Activated naive CD8-positive, alpha-beta T cell treated with anti-CD3 and anti-CD28 coated beads, Interleukin-2, amount 50 U/mL, for 24 hours (primary cell): ENCODE measurements at regions not wholly inside any gene's neighbourhood (a gene's known extent, or its start where the extent isn't known, plus 50 kb on each side); places are given as distances from the start of the nearest gene placed in this dataset.
"Not testable (repeated sequence)": the region's sequence is repeated elsewhere in the genome, so short reads cannot be mapped to it uniquely, and the experiment has no call there.

Experiments used
- ATAC-seq: fragments of 150-1000 bp; cut with Tn5 transposase; one replicate; pipeline ENCODE4 v1.10.0; 2021
- DNase-seq: peaks from one replicate; pipeline ENCODE4 v3.0.0; 2021
- H3K27ac Mint-ChIP-seq: one replicate; pipeline ENCODE4 v1.8.0; 2021; ENCODE audit warnings: mild to moderate bottlenecking, mixed read lengths
- H3K27me3 Mint-ChIP-seq: one replicate; pipeline ENCODE4 v1.8.0; 2021; ENCODE audit warnings: mixed read lengths
- H3K36me3 Mint-ChIP-seq: one replicate; pipeline ENCODE4 v1.8.0; 2021; ENCODE audit warnings: low read depth, mixed read lengths
- H3K4me1 Mint-ChIP-seq: one replicate; pipeline ENCODE4 v1.8.0; 2021; ENCODE audit warnings: mixed read lengths
- H3K4me3 Mint-ChIP-seq: one replicate; pipeline ENCODE4 v1.8.0; 2021; ENCODE audit warnings: mild to moderate bottlenecking, moderate library complexity, mixed read lengths
- H3K9me3 Mint-ChIP-seq: one replicate; pipeline ENCODE4 v1.8.0; 2021; ENCODE audit warnings: mixed read lengths

GRCh38 chr6:12542319-12543115 lies 174.1 kb upstream of the PHACTR1 start:
- not testable (repeated sequence) for H3K36me3 Mint-ChIP-seq, H3K27ac Mint-ChIP-seq, DNase-seq, H3K9me3 Mint-ChIP-seq, H3K4me1 Mint-ChIP-seq, H3K27me3 Mint-ChIP-seq, ATAC-seq, H3K4me3 Mint-ChIP-seq

GRCh38 chr6:12543953-12544352 lies 172.6 kb upstream of the PHACTR1 start:
- Mint-ChIP-seq H3K4me3 (no peak overlapping the region), H3K27me3 (peaks cover 13% of the 10 kb centered on the region), H3K9me3 (peaks cover 9% of the 10 kb centered on the region), H3K27ac (no peak overlapping the region), H3K4me1 (no peaks in the 10 kb centered on the region), H3K36me3 (no peaks in the 10 kb centered on the region)
- DNase-seq = no peak
- no peak for ATAC-seq

GRCh38 chr6:12544821-12545565 lies 171.6 kb upstream of the PHACTR1 start:
- Mint-ChIP-seq H3K4me1 (no peaks in the 10 kb centered on the region), H3K27ac (no peak overlapping the region), H3K9me3 (peaks cover 9% of the 10 kb centered on the region), H3K27me3 (peaks cover 13% of the 10 kb centered on the region), H3K4me3 (no peak overlapping the region), H3K36me3 (no peaks in the 10 kb centered on the region)
- no peak for DNase-seq
- no peak for ATAC-seq

GRCh38 chr6:12545619-12546409 lies 170.8 kb upstream of the PHACTR1 start:
- no peak overlapping the region for H3K27ac Mint-ChIP-seq
- ATAC-seq (no peak), DNase-seq (no peak)

GRCh38 chr6:12546410-12547002 lies 170.1 kb upstream of the PHACTR1 start:
- H3K9me3 Mint-ChIP-seq = peaks cover 9% of the 10 kb centered on the region
- H3K4me3 Mint-ChIP-seq = no peak overlapping the region
- no peaks in the 10 kb centered on the region for H3K4me1 Mint-ChIP-seq
- H3K36me3 Mint-ChIP-seq = no peaks in the 10 kb centered on the region
- DNase-seq (no peak), ATAC-seq (no peak)
- no peak overlapping the region for H3K27ac Mint-ChIP-seq
- H3K27me3 Mint-ChIP-seq = peaks cover 13% of the 10 kb centered on the region

More at GRCh38 chr6:12545619-12546409, 170.8 kb upstream of the PHACTR1 start:
- H3K4me1 Mint-ChIP-seq = no peaks in the 10 kb centered on the region
- H3K9me3 Mint-ChIP-seq = peaks cover 9% of the 10 kb centered on the region
- H3K4me3 Mint-ChIP-seq = no peak overlapping the region
- no peaks in the 10 kb centered on the region for H3K36me3 Mint-ChIP-seq
- peaks cover 13% of the 10 kb centered on the region for H3K27me3 Mint-ChIP-seq

GRCh38 chr6:12548526-12548925 lies 168.0 kb upstream of the PHACTR1 start:
- no peaks in the 10 kb centered on the region for H3K4me1 Mint-ChIP-seq
- H3K9me3 Mint-ChIP-seq = no peaks in the 10 kb centered on the region
- H3K27me3 Mint-ChIP-seq = peaks cover 13% of the 10 kb centered on the region
- no peak for DNase-seq
- H3K4me3 Mint-ChIP-seq = no peak overlapping the region
- H3K27ac Mint-ChIP-seq = no peak overlapping the region
- H3K36me3 Mint-ChIP-seq = no peaks in the 10 kb centered on the region
- no peak for ATAC-seq

GRCh38 chr6:12549445-12549844 lies 167.1 kb upstream of the PHACTR1 start:
- H3K4me3 Mint-ChIP-seq, H3K4me1 Mint-ChIP-seq, H3K27ac Mint-ChIP-seq, H3K9me3 Mint-ChIP-seq, DNase-seq, ATAC-seq, H3K36me3 Mint-ChIP-seq: not testable (repeated sequence)
- peaks cover 13% of the 10 kb centered on the region for H3K27me3 Mint-ChIP-seq

GRCh38 chr6:12554820-12555219 lies 161.7 kb upstream of the PHACTR1 start:
- H3K4me1 Mint-ChIP-seq, ATAC-seq, H3K27ac Mint-ChIP-seq, H3K27me3 Mint-ChIP-seq, H3K9me3 Mint-ChIP-seq, H3K4me3 Mint-ChIP-seq, H3K36me3 Mint-ChIP-seq, DNase-seq: not testable (repeated sequence)

GRCh38 chr6:12555267-12555666 lies 161.3 kb upstream of the PHACTR1 start:
- Mint-ChIP-seq H3K27me3 (peaks cover 5% of the 10 kb centered on the region), H3K4me3 (no peak overlapping the region), H3K9me3 (peaks cover 6% of the 10 kb centered on the region), H3K4me1 (no peaks in the 10 kb centered on the region), H3K36me3 (no peaks in the 10 kb centered on the region), H3K27ac (no peak overlapping the region)
- DNase-seq (no peak), ATAC-seq (no peak)

- DNase-seq = no peak
- H3K27ac Mint-ChIP-seq = no peak overlapping the region
- no peak overlapping the region for H3K4me3 Mint-ChIP-seq
- H3K36me3 Mint-ChIP-seq = no peaks in the 10 kb centered on the region
- peaks cover 10% of the 10 kb centered on the region for H3K9me3 Mint-ChIP-seq
- ATAC-seq = no peak
- H3K27me3 Mint-ChIP-seq = peaks cover 5% of the 10 kb centered on the region
- no peaks in the 10 kb centered on the region for H3K4me1 Mint-ChIP-seq
These were observed 160.8 kb upstream of the PHACTR1 start for GRCh38 chr6:12555781-12556180.

- ATAC-seq = no peak
- H3K36me3 Mint-ChIP-seq = no peaks in the 10 kb centered on the region
- H3K9me3 Mint-ChIP-seq = peaks cover 21% of the 10 kb centered on the region
- H3K4me3 Mint-ChIP-seq = no peak overlapping the region
- DNase-seq = no peak
- no peak overlapping the region for H3K27ac Mint-ChIP-seq
- H3K4me1 Mint-ChIP-seq = no peaks in the 10 kb centered on the region
- peaks cover 8% of the 10 kb centered on the region for H3K27me3 Mint-ChIP-seq
These were observed 158.8 kb upstream of the PHACTR1 start for GRCh38 chr6:12557765-12558164.

GRCh38 chr6:12560315-12560714 lies 156.3 kb upstream of the PHACTR1 start:
- ATAC-seq = no peak
- Mint-ChIP-seq H3K4me1 (no peaks in the 10 kb centered on the region), H3K27me3 (peaks cover 9% of the 10 kb centered on the region), H3K9me3 (peaks cover 21% of the 10 kb centered on the region), H3K36me3 (no peaks in the 10 kb centered on the region), H3K4me3 (no peak overlapping the region), H3K27ac (no peak overlapping the region)
- no peak for DNase-seq

GRCh38 chr6:12566618-12567123 lies 149.9 kb upstream of the PHACTR1 start:
- Mint-ChIP-seq H3K36me3 (no peaks in the 10 kb centered on the region), H3K4me3 (no peak overlapping the region), H3K9me3 (peaks cover 2% of the 10 kb centered on the region), H3K27ac (no peak overlapping the region), H3K27me3 (peaks cover 5% of the 10 kb centered on the region), H3K4me1 (no peaks in the 10 kb centered on the region)
- DNase-seq (no peak), ATAC-seq (no peak)

GRCh38 chr6:12567682-12568081 lies 148.9 kb upstream of the PHACTR1 start:
- Mint-ChIP-seq H3K4me3 (no peak overlapping the region), H3K9me3 (no peaks in the 10 kb centered on the region), H3K4me1 (no peaks in the 10 kb centered on the region), H3K27ac (no peak overlapping the region), H3K27me3 (peaks cover 3% of the 10 kb centered on the region), H3K36me3 (no peaks in the 10 kb centered on the region)
- ATAC-seq (no peak), DNase-seq (no peak)
